Fibroblast of lung (primary cell): ENCODE measurements at regions not wholly inside any gene's neighbourhood (a gene's known extent, or its start where the extent isn't known, plus 50 kb on each side); places are given as distances from the start of the nearest gene placed in this dataset.

Source experiments
- EZH2 ChIP-seq: IDR thresholded peaks from 2 replicates; pipeline ENCODE4 v1.5.1; 2012; ENCODE audit warnings: low read length, control low read depth, mild to moderate bottlenecking; ENCODE audit errors: missing control alignments
- TF ChIP-seq, protein P1 (sequence below), 2 donors: IDR thresholded peaks in 1 of 2; conservative IDR thresholded peaks in 1 of 2; 1 replicate in 1 of 2; 2 replicates in 1 of 2; pipeline ENCODE4 v1.5.1; 2011 to 2012; ENCODE audit warnings: low read length in 2 of 2, control low read depth in 1 of 2, inconsistent platforms in 1 of 2, low read depth in 1 of 2, mild to moderate bottlenecking in 1 of 2

DNA sequence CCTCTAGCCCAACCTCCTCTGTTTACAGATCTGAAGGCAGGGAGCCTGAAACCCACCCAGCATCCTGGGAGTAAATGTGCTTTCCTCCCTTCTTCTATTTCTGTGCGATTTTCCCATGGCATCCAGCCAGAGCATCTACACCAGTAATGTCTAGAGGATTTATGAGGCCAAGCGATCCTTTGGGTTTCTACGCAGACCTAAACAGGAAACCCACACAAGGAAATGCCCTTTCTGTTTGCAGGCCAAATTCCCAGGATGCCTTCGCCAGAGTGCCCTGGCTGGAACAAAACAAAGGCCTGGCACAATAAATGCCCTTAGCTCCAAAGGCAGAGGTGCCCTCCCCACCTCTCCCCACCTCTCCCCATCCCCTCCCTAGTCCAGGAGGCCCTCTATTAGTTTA is 110.5 kb upstream of the CDC42BPA start:
- TF ChIP-seq, protein P1, sequence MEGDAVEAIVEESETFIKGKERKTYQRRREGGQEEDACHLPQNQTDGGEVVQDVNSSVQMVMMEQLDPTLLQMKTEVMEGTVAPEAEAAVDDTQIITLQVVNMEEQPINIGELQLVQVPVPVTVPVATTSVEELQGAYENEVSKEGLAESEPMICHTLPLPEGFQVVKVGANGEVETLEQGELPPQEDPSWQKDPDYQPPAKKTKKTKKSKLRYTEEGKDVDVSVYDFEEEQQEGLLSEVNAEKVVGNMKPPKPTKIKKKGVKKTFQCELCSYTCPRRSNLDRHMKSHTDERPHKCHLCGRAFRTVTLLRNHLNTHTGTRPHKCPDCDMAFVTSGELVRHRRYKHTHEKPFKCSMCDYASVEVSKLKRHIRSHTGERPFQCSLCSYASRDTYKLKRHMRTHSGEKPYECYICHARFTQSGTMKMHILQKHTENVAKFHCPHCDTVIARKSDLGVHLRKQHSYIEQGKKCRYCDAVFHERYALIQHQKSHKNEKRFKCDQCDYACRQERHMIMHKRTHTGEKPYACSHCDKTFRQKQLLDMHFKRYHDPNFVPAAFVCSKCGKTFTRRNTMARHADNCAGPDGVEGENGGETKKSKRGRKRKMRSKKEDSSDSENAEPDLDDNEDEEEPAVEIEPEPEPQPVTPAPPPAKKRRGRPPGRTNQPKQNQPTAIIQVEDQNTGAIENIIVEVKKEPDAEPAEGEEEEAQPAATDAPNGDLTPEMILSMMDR (conservative IDR thresholded peaks at IDR 0.05 in 1 of 2, IDR thresholded peaks at IDR 0.05 in 1 of 2; ENCODE audit: low read depth in 1 of 2, low read length in 2 of 2) = no peak
- TF ChIP-seq EZH2 = no peak
